H7 (cell line): ENCODE measurements at regions not wholly inside any gene's neighbourhood (a gene's known extent, or its start where the extent isn't known, plus 50 kb on each side); places are given as distances from the start of the nearest gene placed in this dataset.

ENCODE experiments used
- DNase-seq: peaks from one replicate; pipeline ENCODE4 v3.0.0; 2012
- H3K27me3 ChIP-seq: 2 replicates; pipeline ENCODE4 v1.6.0; 2011; ENCODE audit warnings: mild to moderate bottlenecking, low read length; ENCODE audit not compliant: control insufficient read depth, insufficient read depth
- H3K36me3 ChIP-seq: replicated peaks from 2 replicates; pipeline ENCODE4 v1.5.1; 2011; ENCODE audit warnings: low read length; ENCODE audit not compliant: control insufficient read depth, insufficient read depth
- H3K4me3 ChIP-seq: 2 replicates; pipeline ENCODE4 v1.5.1; 2011; ENCODE audit warnings: low read depth, mild to moderate bottlenecking, control low read depth, low read length, moderate library complexity; ENCODE audit not compliant: insufficient read depth

DNA sequence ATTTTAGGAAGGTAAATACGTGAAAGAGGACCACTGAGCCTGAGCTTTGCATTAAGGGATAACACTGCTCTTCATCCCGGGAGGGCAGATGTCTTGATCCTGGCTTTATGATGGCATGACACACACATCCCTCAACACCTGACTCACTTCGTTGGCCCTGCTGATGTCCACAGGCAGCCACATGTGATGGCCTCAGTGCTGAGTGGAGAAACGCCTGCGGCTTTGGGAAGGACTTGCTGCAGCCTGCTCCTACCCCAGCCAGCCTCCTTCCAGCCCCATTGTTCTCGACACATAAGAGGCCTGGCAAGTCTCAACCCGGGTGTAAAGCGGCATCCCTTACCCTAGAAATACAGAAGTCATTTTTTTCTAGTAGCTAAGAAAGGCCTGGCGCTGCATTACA is 169.0 kb downstream of the SYK start:
- Histone ChIP-seq H3K4me3 (no peak overlapping the region), H3K36me3 (no peaks in the 10 kb centered on the region), H3K27me3 (no peaks in the 10 kb centered on the region)
- DNase-seq, result no peak

DNA sequence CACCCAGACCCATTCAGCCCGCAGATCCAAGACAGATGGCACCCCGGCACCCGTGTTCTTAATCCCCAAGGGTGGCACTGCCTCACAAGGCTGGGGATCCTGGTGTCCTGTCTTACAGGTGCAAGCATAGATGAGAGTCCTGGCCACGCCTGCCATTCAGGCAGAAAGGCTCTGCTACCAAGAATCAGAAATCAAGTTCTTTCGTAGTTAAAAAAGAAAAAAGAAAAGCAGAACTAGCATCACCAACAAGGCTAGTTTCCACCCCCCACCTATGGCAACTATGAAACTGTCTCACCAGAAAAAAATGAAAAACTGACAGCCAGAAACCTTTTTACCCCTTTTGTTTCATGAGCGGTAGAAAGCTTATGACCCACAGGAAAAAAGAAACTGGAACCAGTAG is 170.4 kb downstream of the SYK start:
- Histone ChIP-seq H3K4me3 (no peak overlapping the region), H3K36me3 (no peaks in the 10 kb centered on the region), H3K27me3 (no peaks in the 10 kb centered on the region)
- no peak for DNase-seq

DNA sequence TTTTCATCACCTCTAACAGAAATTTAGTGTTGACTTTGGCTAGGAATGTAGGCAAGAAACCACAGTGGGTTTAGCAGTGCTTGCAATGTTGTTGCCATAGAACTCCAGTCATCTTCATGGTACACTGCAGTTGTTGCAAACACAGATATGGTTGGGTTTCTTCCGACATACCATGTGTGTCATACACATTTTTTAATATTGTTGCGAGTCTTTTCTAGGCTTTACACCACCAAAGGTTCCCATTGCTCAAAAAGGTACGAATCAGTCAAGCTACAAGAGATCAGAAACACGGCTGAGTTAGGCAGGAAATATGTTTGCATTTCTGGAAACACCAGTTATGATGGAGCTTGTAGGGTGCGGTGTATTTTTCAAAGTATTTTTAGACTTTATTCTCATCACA is 172.4 kb downstream of the SYK start:
- Histone ChIP-seq H3K27me3 (no peaks in the 10 kb centered on the region), H3K4me3 (no peak overlapping the region), H3K36me3 (no peaks in the 10 kb centered on the region)
- no peak for DNase-seq

DNA sequence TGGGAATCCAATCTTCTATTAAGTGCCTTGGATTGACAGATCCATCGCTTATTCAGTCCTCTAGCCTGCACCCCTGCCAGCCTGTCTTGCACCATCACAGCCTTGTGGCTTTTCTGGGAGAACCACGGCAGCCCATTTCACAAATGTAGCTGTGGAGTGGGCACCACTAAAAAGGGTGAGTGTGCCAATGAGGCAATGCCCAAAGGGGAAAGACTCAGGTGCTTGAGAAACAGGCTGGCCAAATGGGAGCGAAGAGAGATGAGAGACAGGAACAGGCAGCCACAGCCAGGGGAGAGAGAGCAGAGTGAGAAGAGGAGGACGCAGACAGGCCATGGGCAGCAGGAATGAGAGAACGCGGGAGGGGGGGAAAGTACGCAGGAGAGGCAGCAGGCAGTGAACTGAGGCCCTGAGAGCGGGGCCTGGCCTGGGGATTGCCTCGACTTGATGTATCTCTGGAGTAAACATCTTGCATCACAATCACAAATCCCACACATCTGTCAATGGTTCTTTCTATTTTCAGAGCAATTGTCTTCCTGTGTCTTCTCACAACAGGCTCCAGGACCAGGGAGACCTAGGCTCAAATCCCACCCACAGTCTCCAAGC is 173.1 kb downstream of the SYK start:
- no peak overlapping the region for H3K4me3 ChIP-seq
- H3K36me3 ChIP-seq, result no peaks in the 10 kb centered on the region
- H3K27me3 ChIP-seq, result no peaks in the 10 kb centered on the region
- DNase-seq, result no peak

DNA sequence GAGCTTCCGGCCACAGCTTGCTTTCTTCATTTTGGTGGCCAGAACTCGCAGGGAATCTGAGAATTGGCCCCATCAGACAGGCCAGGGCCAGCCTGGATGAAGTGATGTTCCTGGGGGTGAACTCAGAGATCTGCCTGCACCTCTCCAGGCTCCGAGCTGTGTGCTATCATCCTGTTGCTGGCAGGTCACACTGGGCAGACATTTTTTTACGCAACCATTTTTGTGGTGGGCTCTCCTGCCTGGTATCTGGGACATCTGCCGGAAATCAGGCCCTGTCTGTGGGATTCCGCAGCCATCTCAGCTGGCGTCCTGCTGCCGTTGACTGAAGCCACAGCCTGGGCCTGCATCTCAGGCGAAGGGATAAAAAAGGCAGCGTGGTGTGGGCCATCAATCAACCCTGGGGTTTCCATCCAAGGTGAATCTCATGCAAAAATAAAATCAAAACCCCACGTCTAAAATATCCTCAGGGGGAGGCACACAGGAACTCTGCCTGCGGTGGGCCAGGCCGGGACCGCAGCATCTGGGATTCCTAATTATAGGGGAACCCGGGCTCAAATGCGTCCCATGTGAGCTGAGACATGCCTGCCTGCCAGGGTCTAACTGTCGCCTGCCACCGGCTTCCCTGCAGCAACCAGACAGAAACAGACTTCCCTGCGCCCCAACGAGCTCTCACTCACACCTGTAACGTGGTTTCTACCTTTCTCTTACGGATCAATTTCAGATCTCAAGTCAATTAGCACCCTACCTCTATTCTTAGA is 174.3 kb downstream of the SYK start:
- Histone ChIP-seq H3K27me3 (no peaks in the 10 kb centered on the region), H3K36me3 (no peaks in the 10 kb centered on the region), H3K4me3 (no peak overlapping the region)
- DNase-seq, result no peak

DNA sequence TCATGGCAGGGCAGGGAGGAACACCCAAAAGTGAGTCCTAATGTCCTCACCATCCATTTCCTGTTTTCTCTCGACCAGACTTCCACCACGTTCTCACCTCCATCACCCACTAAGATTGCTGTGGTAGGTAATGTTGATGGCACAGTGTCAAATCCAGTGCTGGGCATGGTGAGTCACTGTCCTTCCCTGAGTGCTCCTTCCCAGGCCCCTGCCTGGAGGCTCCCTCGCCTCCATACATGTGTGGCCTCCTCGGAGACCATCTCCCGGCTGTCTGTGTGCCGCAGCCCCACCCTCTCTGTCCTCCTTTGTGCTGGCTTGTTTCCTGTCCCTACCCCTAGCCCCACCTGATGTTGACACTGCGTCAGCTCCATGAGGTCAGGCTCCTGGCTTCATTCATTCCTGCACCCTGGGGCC is 177.5 kb downstream of the SYK start:
- H3K36me3 ChIP-seq, result no peaks in the 10 kb centered on the region
- no peak overlapping the region for H3K4me3 ChIP-seq
- DNase-seq, result no peak
- H3K27me3 ChIP-seq, result no peaks in the 10 kb centered on the region

DNA sequence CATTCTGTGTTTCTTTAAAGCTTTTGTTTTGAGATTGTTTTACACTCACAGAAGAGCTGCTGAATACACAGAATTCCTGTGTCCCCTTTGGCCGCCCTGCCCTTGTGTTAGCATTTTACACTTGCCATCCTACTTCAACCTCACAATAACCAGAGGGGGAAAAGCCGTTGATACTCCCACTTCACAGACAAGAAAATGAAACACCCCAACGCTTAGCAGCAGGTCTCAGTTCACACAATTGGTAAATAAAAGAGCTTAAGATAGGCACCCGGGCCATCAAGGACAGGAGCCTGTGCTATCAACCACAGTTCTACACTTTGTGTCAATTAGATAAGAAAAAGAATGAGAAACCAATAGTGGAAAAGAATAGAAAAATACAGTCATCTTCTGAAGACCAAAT is 178.0 kb downstream of the SYK start:
- DNase-seq, result no peak

DNA sequence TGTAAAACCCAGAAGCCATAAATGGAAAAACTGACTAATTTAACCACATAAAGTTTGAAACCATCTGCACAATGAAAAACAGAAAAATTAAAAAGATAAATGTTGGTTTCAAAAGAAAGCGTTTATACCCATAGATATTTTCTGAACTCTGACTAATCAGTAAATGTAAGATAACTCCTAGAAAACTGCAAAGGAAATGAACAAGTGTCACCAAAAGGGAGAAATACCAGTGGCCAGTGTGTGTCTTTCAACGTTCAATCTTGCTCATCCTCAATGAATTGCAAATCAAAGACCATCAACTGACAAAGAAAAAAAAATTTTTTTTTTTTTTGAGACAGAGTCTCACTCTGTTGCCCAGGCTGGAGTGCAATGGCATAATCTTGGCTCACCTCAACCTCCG is 180.1 kb downstream of the SYK start:
- H3K27me3 ChIP-seq, result no peaks in the 10 kb centered on the region
- no peaks in the 10 kb centered on the region for H3K36me3 ChIP-seq
- no peak overlapping the region for H3K4me3 ChIP-seq
- DNase-seq, result no peak

More for the DNA sequence above, 178.0 kb downstream of the SYK start:
- Histone ChIP-seq H3K4me3 (no peak overlapping the region), H3K36me3 (no peaks in the 10 kb centered on the region), H3K27me3 (no peaks in the 10 kb centered on the region)

DNA sequence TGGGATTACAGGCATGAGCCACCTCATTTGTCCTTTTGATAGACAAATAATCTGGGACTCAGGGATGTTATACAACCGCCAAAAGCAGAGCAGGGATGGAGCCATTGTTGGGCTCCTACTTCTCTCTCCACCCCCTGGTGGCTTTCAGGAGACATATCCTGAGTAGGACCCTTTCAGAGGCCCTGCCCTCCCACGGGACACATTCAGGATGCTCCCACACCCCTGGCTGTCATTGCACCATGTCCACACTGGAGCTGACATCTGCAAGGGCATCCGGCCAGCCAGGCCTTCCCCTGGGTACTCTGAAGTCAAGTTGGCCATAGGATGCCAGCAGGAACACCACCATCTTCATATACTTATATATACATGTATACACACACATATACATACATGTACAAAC is 181.8 kb downstream of the SYK start:
- Histone ChIP-seq H3K4me3 (no peak overlapping the region), H3K27me3 (no peaks in the 10 kb centered on the region), H3K36me3 (no peaks in the 10 kb centered on the region)
- DNase-seq, result no peak

DNA sequence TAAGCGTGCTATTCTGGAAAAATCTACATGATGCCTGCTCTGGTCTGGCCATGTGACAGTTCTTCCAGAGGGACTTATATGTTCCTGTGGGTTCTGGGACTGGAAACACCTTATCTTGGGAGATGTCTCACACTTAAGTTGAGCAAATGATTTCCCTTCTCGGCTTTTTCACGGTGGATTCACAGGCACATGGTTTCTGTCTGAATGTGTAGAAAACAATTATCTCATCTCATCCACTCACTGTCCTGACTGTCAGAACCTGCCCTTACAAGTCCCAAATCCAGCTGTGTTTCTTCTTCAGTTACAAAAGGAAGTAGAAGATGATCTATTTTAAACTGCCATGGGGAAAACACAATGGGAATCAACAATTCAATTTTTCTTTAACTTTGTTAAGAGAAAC is 184.0 kb downstream of the SYK start:
- no peaks in the 10 kb centered on the region for H3K36me3 ChIP-seq
- no peaks in the 10 kb centered on the region for H3K27me3 ChIP-seq
- no peak overlapping the region for H3K4me3 ChIP-seq
- DNase-seq, result no peak

DNA sequence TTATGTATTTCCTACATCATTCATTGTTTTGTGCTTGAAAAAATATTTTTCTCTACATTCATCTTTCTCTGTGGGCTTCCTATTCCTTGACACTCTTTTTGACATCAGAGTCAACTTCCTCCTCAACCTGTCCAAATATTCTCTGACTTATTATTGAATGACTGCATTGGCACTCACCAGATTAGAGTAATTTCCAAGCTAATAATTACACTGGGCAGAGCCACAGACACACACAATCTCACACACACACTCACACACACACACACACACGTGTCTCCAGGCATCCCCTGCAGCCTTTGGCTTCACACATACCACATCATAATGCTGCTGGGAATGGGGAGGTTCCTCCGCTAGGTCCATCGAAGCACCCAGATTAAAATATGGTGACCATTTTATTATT is 184.5 kb downstream of the SYK start:
- DNase-seq, result no peak
- no peaks in the 10 kb centered on the region for H3K27me3 ChIP-seq
- no peak overlapping the region for H3K4me3 ChIP-seq
- no peaks in the 10 kb centered on the region for H3K36me3 ChIP-seq

DNA sequence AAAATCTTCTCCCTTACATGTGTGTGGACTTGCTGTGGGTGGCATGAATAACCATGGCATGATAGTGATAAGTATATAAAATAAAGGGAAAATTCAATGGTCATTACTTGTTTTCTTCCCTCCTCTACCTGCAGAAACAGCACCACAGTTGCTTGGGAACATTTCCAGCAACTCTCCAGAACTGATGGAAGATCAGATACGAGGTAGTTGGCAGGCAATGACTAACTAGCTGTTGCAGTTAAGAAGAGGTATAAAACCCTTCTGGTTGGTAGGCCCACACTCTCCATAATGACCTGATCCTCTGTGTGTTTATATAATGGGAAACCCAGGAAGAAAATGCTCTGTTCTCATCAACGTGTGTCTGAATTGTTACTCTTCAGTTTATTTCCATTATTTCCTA is 185.9 kb downstream of the SYK start:
- no peaks in the 10 kb centered on the region for H3K27me3 ChIP-seq
- no peak for DNase-seq
- no peak overlapping the region for H3K4me3 ChIP-seq
- no peaks in the 10 kb centered on the region for H3K36me3 ChIP-seq

DNA sequence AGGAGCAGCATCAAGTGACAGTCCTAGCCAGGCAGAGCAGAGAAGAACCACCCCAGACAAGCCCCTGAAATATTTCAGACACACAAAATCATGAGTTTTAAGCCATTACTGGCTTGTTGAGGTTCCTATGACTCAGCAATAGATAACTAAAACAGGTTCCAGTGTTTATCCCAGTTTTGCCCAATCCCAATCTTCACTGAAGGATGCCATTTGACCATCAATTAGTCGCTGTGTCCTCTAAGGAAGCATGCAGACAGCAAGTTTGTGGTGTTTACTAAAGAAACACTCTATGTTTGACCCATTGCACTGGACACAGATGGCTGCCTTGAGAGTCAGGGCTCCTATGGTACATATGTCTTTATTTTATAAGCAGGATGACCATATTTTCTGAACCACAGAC is 186.7 kb downstream of the SYK start:
- DNase-seq, result no peak
- no peaks in the 10 kb centered on the region for H3K36me3 ChIP-seq

DNA sequence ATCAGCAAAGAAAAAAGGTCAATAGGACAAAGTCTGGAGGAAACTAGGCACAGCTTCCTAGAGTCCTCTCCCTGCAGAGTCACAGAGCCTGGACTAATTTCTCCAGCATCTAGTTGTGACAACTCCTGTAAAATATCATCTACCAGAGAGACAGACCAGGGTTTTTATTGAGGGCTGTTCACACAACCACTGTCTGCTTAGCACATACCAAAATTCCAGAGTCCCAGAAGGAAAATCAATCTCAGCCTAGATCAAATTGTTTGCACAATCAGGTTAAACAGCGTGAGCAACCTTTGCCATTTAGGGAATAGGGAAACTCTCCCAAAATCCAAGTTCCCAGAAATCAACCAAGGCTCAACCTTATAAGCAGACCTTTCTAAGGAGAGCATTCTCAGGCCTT is 190.3 kb downstream of the SYK start:
- no peaks in the 10 kb centered on the region for H3K27me3 ChIP-seq
- no peak overlapping the region for H3K4me3 ChIP-seq
- no peaks in the 10 kb centered on the region for H3K36me3 ChIP-seq
- no peak for DNase-seq

More for the DNA sequence above, 186.7 kb downstream of the SYK start:
- no peak overlapping the region for H3K4me3 ChIP-seq
- H3K27me3 ChIP-seq, result no peaks in the 10 kb centered on the region

DNA sequence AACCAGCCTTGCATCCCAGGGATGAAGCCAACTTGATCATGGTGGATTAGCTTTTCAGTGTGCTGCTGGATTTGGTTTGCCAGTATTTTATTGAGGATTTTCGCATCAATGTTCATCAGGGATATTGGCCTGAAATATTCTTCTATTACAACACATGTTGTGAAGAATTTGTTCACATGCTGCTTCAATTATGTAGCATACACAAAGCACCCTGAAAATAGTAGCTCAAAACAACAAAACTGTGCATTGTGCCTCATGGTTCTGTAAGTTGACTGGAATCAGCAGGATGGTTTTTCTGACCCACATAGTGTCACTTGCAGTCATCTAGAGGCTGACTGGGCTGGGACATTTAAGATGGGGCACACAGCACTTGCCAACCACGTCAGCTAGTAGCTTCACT is 193.9 kb downstream of the SYK start:
- no peak overlapping the region for H3K4me3 ChIP-seq

More for the DNA sequence above, 193.9 kb downstream of the SYK start:
- DNase-seq, result no peak
- H3K36me3 ChIP-seq, result no peaks in the 10 kb centered on the region
- no peaks in the 10 kb centered on the region for H3K27me3 ChIP-seq
